ENCODE measurements at regions not wholly inside any gene's neighbourhood (a gene's known extent, or its start where the extent isn't known, plus 50 kb on each side); places are given as distances from the start of the nearest gene placed in this dataset.
"Not testable (repeated sequence)": the region's sequence is repeated elsewhere in the genome, so short reads cannot be mapped to it uniquely, and the experiment has no call there.

DNA sequence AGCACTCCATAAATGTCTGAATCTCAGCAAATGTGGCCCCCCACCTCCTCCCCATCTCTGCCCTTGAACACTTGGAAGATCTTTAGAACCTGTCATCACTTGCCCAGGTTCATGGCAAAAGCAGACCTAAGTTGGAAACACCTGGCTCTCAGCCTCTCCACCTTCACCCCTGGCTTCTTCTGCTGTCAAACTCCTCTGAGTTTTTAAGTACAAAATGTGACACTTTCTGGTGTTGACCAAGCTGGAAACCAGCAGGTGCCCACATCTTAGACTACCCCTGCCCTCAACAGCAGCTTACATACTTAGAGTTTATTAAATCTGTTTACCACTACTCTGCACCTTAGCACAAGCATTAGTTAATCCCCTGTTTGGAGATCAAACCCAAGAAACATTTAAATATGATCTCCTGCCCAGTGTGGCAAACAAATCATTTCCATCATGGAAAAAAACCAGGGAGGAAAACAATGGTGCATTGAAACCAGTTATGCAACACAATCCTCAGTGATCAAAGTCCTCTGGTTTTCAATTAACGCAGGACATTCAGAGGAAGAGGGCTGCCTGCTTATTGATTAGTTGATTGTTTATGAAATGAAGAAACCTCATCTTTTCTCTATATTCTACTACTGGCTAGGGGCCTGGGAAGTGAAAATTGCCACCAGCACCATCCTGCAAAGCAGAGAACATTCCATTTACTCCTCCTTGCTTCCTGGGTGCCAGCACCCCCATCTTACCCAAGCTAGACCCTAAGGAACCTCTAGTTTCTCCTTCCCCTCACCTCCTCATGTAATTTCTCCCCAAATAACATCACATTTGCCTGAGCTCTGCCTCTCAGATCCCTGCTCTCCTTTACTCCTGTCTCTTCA is 139.4 kb upstream of the RAB4A start:
- no peak for DNase-seq (ENCODE audit: low spot score)
- Mint-ChIP-seq H3K36me3 (ENCODE audit: low read depth) (peaks cover 2% of the 10 kb centered on the region), H3K27me3 (ENCODE audit: low read depth) (peaks cover 10% of the 10 kb centered on the region), H3K4me3 (no peak overlapping the region), H3K27ac (no peak overlapping the region), H3K4me1 (ENCODE audit: low read depth) (peaks cover 17% of the 10 kb centered on the region), H3K9me3 (peaks cover 18% of the 10 kb centered on the region)

DNA sequence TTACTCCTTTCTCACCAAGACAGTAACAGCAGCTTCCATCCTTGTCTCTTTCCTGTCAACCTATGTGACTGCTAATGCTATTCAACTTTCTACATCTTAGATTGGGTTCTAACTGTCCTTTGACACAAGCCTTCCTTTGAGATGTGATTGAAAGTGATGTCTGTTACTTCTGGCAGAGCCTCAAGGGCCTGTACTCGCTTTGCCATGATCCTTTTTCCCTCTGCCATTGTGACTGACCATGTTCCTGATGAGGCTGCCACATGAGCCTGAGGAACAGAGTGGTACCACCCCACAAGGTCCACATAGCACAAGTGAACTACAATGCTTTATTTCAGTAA is 138.8 kb upstream of the RAB4A start:
- Mint-ChIP-seq H3K9me3 (peaks cover 18% of the 10 kb centered on the region), H3K27ac (no peak overlapping the region), H3K27me3 (ENCODE audit: low read depth) (peaks cover 10% of the 10 kb centered on the region), H3K4me3 (no peak overlapping the region), H3K36me3 (ENCODE audit: low read depth) (peaks cover 2% of the 10 kb centered on the region), H3K4me1 (ENCODE audit: low read depth) (peaks cover 16% of the 10 kb centered on the region)
- DNase-seq (ENCODE audit: low spot score), result no peak

DNA sequence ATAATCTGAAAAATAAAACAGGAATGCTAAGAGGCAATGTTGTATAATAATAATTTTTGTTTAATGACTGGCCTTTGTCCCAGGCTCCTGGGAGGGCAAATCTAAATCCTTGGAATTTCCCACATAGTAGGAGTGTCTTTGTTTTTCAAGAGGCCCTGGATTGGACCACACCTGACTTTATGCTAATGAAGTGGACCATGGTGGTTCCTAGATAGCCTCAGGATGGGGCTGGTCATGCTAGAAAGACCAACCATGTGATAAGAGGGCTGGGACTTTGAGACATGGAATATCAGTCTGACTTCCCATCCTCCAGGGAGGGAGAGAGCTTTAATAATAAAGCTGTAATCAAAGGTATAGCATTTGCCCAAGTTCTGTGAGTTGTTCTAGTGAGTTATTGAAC is 138.2 kb upstream of the RAB4A start:
- H3K27ac Mint-ChIP-seq, result no peak overlapping the region
- H3K4me1 Mint-ChIP-seq (ENCODE audit: low read depth), result peaks cover 10% of the 10 kb centered on the region

DNA sequence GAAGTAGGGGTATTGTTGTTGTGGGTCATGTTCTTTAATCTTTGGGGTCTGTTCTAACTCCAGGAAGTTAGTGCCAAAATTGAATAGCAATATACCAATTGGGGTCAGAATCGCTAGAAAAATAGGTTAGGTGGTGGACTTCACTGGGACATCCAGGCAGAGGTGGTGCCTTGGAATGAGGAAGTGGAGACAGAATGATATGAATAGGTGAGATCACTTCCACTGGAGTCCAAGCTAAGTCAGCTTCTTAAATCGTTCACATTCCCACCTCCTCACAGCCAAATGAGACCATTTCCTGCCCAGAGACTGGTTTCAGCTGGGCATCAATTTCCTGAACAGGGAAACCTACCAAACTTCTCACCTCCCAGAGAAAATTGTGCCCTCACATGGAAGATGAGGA is 137.8 kb upstream of the RAB4A start:
- Mint-ChIP-seq H3K4me1 (ENCODE audit: low read depth) (peaks cover 8% of the 10 kb centered on the region), H3K36me3 (ENCODE audit: low read depth) (peaks cover 2% of the 10 kb centered on the region), H3K27me3 (ENCODE audit: low read depth) (peaks cover 10% of the 10 kb centered on the region), H3K9me3 (peaks cover 18% of the 10 kb centered on the region), H3K27ac (no peak overlapping the region), H3K4me3 (no peak overlapping the region)
- no peak for DNase-seq (ENCODE audit: low spot score)

More for the DNA sequence above, 138.2 kb upstream of the RAB4A start:
- peaks cover 10% of the 10 kb centered on the region for H3K27me3 Mint-ChIP-seq (ENCODE audit: low read depth)
- H3K4me3 Mint-ChIP-seq, result no peak overlapping the region
- no peak for DNase-seq (ENCODE audit: low spot score)
- peaks cover 18% of the 10 kb centered on the region for H3K9me3 Mint-ChIP-seq
- H3K36me3 Mint-ChIP-seq (ENCODE audit: low read depth), result peaks cover 2% of the 10 kb centered on the region

DNA sequence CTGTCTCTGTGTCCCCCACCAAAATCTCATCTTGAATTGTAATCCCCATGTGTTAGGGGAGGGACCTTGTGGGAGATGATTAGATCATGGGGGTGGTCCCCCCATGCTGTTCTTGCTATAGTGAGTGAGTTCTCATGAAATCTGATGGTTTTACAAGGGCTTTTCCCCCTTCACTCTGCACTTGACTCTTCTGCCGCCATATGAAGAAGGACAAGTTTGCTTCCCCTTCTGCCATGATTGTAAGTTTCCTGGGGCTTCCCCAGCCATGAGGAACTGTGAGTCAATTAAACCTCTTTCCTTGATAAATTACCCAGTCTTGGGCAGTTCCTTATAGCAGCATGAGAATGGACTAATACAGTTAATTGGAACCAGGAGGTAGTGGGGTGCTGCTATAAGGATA is 137.1 kb upstream of the RAB4A start:
- Mint-ChIP-seq H3K27me3 (ENCODE audit: low read depth) (peaks cover 10% of the 10 kb centered on the region), H3K36me3 (ENCODE audit: low read depth) (peaks cover 2% of the 10 kb centered on the region), H3K9me3 (peaks cover 18% of the 10 kb centered on the region), H3K4me1 (ENCODE audit: low read depth) (peaks cover 6% of the 10 kb centered on the region), H3K4me3 (no peak overlapping the region), H3K27ac (no peak overlapping the region)
- no peak for DNase-seq (ENCODE audit: low spot score)

DNA sequence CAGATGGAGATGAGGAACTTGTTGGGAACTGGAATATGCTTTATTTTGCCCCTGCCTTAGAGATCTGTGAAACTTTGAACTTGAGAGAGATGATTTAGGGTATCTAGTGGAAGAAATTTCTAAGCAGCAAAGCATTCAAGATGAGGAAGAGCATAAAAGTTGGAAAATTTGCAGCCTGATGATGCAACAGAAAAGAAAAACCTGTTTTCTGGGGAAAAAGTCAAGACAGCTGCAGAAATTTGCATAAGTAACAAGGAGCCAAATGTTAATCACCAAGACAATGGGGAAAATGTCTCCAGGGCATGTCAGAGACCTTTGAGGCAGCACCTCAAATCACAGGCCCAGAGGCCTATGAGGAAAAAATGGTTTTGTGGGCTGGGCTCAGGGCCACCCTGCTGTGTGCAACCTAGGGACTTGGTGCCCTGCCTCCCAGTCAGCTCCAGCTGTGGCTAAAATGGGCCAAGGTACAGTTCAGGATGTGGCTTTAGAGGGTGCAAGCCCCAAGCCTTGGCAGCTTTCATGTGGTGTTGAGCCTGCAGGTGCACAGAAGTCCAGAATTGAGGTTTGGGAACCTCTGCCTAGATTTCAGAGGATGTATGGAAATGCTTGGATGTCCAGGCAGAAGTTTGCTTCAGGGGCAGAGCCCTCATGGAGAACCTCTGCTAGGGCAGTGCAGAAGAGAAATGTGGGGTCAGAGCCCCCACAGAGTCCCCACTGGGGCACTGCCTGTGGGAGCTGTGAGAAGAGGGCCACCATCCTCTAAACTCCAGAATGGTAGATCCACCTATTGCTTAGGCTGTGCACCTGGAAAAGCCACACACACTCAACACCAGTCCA is 136.3 kb upstream of the RAB4A start:
- DNase-seq (ENCODE audit: low spot score); H3K27ac Mint-ChIP-seq; H3K36me3 Mint-ChIP-seq (ENCODE audit: low read depth); H3K4me1 Mint-ChIP-seq (ENCODE audit: low read depth); H3K4me3 Mint-ChIP-seq; H3K27me3 Mint-ChIP-seq (ENCODE audit: low read depth): not testable (repeated sequence)
- H3K9me3 Mint-ChIP-seq, result peaks cover 18% of the 10 kb centered on the region

DNA sequence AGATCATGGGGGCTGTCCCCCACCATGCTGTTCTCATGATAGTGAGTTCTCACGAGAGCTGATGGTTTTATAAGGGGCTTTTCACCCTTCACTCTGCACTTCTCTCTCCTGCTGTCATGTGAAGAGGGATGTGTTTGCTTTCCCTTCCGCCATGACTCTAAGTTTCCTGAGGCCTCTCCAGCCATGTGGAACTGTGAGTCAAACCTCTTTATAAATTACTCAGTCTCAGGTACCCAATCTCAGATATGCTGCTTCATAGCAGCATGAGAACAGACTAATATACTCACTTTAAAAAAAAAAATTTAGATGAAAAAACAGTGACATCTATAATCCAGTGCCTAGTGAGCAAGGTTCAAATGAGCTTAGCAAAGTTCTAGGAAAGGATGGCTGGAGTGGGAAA is 135.1 kb upstream of the RAB4A start:
- H3K27me3 Mint-ChIP-seq (ENCODE audit: low read depth), result peaks cover 8% of the 10 kb centered on the region
- H3K4me1 Mint-ChIP-seq (ENCODE audit: low read depth), result peaks cover 6% of the 10 kb centered on the region
- no peak overlapping the region for H3K4me3 Mint-ChIP-seq
- H3K9me3 Mint-ChIP-seq, result peaks cover 18% of the 10 kb centered on the region
- no peak overlapping the region for H3K27ac Mint-ChIP-seq
- no peak for DNase-seq (ENCODE audit: low spot score)
- peaks cover 2% of the 10 kb centered on the region for H3K36me3 Mint-ChIP-seq (ENCODE audit: low read depth)

DNA sequence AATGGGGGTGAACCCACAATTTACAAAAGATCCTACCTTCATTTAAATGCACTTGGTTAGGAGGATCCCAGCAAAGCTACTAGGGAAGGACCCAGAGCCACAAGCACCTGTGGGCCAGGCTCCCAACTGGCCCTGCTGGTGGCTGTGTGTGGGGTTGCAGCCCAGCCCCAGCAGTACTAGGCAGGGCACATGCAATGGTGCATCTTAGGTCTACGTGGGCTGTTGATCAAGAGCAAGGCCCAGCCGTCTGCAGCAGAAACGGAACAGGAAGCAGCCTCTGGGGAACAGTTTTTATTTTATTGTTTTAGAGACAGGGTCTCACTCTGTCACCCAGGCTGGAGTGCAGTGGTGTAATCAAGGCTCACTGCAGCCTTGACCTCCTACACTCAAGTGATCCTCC is 134.1 kb upstream of the RAB4A start:
- Mint-ChIP-seq H3K4me1 (ENCODE audit: low read depth) (peaks cover 6% of the 10 kb centered on the region), H3K4me3 (no peak overlapping the region), H3K36me3 (ENCODE audit: low read depth) (peaks cover 2% of the 10 kb centered on the region), H3K9me3 (peaks cover 18% of the 10 kb centered on the region), H3K27ac (no peak overlapping the region), H3K27me3 (ENCODE audit: low read depth) (peaks cover 4% of the 10 kb centered on the region)
- DNase-seq (ENCODE audit: low spot score), result no peak

DNA sequence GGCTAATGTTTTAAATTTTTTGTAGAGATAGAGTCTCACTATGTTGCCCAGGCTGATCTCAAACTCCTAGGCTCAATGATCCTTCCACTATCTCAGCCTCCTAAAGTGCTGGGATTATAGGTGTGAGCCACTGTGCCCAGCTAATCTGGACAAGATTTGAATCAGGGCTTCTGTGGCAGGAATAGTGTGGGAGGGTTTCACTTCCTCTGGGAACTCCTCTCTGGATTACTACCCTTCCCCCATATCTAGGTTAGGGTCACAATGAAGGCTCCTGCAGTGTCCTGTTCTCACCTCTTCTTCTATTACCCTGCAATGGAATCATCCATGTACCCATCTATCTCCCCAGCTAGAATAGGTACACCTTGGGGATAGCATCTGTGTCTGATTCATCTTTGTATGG is 133.6 kb upstream of the RAB4A start:
- Mint-ChIP-seq H3K36me3 (ENCODE audit: low read depth) (peaks cover 2% of the 10 kb centered on the region), H3K4me1 (ENCODE audit: low read depth) (peaks cover 6% of the 10 kb centered on the region), H3K4me3 (no peak overlapping the region), H3K27me3 (ENCODE audit: low read depth) (no peaks in the 10 kb centered on the region), H3K9me3 (peaks cover 18% of the 10 kb centered on the region), H3K27ac (no peak overlapping the region)
- DNase-seq (ENCODE audit: low spot score), result no peak

DNA sequence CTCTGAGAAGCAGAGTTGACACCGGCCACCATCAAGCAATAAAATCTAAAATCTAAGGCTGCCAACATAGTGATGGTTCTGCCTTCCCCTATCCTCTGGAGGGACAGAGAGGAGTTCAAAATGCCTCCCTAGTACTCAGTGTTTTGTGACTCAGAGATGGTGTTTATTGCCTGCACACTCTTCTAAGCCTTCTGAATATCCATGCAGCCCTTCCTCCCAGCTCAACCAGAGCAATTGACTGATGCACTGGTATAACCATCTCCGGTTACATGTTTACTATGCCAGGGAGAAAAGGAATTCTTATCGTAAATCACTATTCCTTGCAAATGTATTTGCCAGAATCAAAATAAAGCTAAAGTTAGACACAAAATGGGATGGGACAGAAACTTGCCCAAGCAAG is 132.9 kb upstream of the RAB4A start:
- Mint-ChIP-seq H3K4me1 (ENCODE audit: low read depth) (peaks cover 6% of the 10 kb centered on the region), H3K9me3 (peaks cover 18% of the 10 kb centered on the region), H3K27ac (no peak overlapping the region), H3K4me3 (no peak overlapping the region), H3K27me3 (ENCODE audit: low read depth) (no peaks in the 10 kb centered on the region), H3K36me3 (ENCODE audit: low read depth) (peaks cover 2% of the 10 kb centered on the region)
- no peak for DNase-seq (ENCODE audit: low spot score)

DNA sequence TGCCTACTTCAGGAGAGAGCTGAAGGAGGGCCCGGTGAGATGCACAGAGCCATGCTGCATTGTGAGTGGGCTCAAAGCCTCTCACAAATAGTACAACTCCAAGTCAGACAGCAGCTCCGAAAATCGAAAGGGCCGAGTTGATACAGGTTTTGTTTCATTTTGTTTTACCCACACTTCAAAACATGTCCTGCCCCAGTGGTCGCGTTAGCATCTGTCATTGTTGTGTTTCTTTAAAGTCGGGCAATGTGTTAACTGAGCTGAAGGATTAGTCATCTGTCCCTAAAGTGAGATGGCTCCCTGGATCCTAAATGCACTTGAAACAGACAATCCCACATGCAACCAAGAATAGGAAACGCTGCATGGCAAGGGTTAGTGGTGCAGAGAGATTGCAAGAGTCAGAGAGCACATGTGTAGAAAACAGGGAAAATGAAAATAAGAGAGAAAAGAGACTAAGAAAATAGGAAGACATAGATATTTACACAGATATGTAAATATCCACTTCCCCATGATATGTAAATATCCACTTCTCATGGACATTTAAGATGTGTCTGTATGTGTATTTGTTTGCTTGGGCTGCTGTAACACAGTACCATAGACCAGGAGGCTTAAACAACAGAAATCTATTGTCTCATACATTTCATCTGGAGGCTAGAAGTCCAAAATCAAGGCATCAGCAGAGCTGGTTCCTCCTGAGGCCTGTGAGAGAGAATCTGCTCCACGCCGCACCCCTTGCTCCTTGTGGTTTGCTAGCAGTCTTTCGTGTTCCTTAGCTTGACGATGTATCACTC is 131.4 kb upstream of the RAB4A start:
- H3K36me3 Mint-ChIP-seq (ENCODE audit: low read depth), result no peaks in the 10 kb centered on the region
- H3K27ac Mint-ChIP-seq, result no peak overlapping the region
- peak overlapping the region; percentile 49 for H3K4me3 Mint-ChIP-seq
- no peak for DNase-seq (ENCODE audit: low spot score)
- no peaks in the 10 kb centered on the region for H3K27me3 Mint-ChIP-seq (ENCODE audit: low read depth)
- peaks cover 11% of the 10 kb centered on the region for H3K9me3 Mint-ChIP-seq
- H3K4me1 Mint-ChIP-seq (ENCODE audit: low read depth), result peaks cover 6% of the 10 kb centered on the region

DNA sequence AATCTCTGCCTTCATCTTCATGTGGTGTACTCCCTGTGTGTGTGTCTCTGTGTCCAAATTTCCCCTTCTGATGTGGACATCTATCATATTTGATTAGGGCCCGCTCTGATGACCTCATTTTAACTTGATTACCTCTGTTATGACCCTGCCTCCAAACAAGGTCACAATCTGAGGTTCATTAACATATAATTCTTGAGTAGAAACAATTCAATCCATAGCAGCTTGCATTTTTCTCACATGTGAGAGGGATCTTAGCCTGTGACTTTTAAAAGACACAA is 130.9 kb upstream of the RAB4A start:
- H3K27ac Mint-ChIP-seq, result no peak overlapping the region
- peaks cover under 1% of the 10 kb centered on the region for H3K27me3 Mint-ChIP-seq (ENCODE audit: low read depth)
- peaks cover 9% of the 10 kb centered on the region for H3K9me3 Mint-ChIP-seq

DNA sequence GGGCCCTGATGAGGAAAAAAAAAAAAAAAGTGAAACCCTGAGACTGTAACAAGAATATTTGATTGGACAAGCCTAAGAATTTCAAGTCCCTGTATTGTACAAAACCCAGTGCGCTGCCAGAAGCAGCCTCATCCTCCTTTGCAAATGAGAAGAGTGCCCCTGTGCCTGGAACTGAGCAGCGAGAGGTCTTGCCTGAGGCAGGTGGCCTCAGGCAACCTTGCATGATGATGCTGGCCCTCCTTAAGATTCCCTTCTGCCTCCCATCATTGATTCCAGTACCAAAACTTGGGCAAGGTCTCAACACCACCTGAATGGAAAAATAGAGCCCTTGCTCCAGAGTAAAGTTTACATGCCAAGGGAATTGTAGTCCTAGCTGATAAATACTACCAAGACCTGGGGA is 129.6 kb upstream of the RAB4A start:
- no peaks in the 10 kb centered on the region for H3K36me3 Mint-ChIP-seq (ENCODE audit: low read depth)

More for the DNA sequence above, 130.9 kb upstream of the RAB4A start:
- Mint-ChIP-seq H3K4me3 (no peak overlapping the region), H3K36me3 (ENCODE audit: low read depth) (no peaks in the 10 kb centered on the region), H3K4me1 (ENCODE audit: low read depth) (peaks cover 6% of the 10 kb centered on the region)
- DNase-seq (ENCODE audit: low spot score), result no peak

More for the DNA sequence above, 129.6 kb upstream of the RAB4A start:
- DNase-seq (ENCODE audit: low spot score), result no peak
- Mint-ChIP-seq H3K9me3 (no peaks in the 10 kb centered on the region), H3K27me3 (ENCODE audit: low read depth) (peaks cover 5% of the 10 kb centered on the region), H3K27ac (no peak overlapping the region), H3K4me3 (no peak overlapping the region), H3K4me1 (ENCODE audit: low read depth) (peaks cover 6% of the 10 kb centered on the region)
